ENCODE measurements at regions not wholly inside any gene's neighbourhood (a gene's known extent, or its start where the extent isn't known, plus 50 kb on each side); places are given as distances from the start of the nearest gene placed in this dataset.

DNA sequence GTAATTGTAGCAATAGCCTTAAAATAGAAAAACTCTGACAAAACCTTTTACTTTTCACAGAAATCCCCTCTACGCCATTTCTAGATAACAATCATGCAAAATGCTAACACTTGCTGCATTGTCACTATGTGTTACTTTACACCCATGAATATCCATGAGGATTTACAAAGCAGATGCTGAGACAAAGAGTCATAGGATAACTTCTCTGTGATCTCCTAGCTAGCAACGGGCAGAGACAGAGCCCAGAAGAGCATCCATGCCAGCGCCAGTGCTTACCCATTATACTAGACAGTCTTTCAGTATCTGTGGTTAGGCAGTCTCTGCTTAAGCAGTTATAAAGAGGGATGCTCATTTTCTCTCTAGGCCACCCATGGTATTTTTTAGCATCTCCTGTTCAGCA, 474.1 kb downstream of the CAAP1 start:
- H3K4me3 ChIP-seq (ENCODE audit: low read length in 2 of 2) = no peak overlapping the region
- no peaks in the 10 kb centered on the region for H3K36me3 ChIP-seq (ENCODE audit: control insufficient read depth in 1 of 2, insufficient read depth in 2 of 2, low read length in 1 of 2)
- intact Hi-C loops (cut with DNase I) = no loop called here
- 58 to 62% methylated on average over 3 of the region's 3 CpGs for WGBS, 2 donors
- no peaks in the 10 kb centered on the region for H3K27me3 ChIP-seq (ENCODE audit: control insufficient read depth in 1 of 2, insufficient read depth in 2 of 2, low read length in 1 of 2)
- H3K9me3 ChIP-seq (ENCODE audit: control insufficient read depth, low read length) = no peaks in the 10 kb centered on the region
- ATAC-seq (ENCODE audit: low FRiP score) = no peak
- no peak overlapping the region for H3K27ac ChIP-seq (ENCODE audit: low read depth in 1 of 2, low read length in 2 of 2)
- DNase-seq = no peak
- H3K4me1 ChIP-seq (ENCODE audit: control insufficient read depth in 1 of 2, insufficient read depth in 2 of 2, low read length in 2 of 2) = no peaks in the 10 kb centered on the region

DNA sequence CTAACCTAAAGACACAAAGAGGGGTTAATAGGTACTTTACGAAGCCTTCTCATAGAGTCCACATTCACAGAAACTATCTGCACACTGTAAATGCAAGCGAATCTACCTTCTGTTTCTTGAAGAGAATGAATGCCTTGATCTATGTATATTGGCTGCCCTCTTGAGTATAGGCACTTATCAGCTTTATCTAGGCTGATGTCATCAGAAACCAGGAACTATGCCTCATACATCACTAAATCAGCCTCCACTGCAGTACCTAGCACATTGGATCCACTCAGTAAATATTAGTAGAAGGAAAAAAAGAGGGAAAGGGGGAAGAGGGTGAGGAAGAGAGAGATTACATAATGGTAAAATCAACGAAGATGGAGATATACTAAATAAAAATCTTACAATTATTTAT, 477.1 kb downstream of the CAAP1 start:
- no peak overlapping the region for H3K27ac ChIP-seq (ENCODE audit: low read depth in 1 of 2, low read length in 2 of 2)
- no peaks in the 10 kb centered on the region for H3K4me1 ChIP-seq (ENCODE audit: control insufficient read depth in 1 of 2, insufficient read depth in 2 of 2, low read length in 2 of 2)
- no peaks in the 10 kb centered on the region for H3K36me3 ChIP-seq (ENCODE audit: control insufficient read depth in 1 of 2, insufficient read depth in 2 of 2, low read length in 1 of 2)
- no peaks in the 10 kb centered on the region for H3K27me3 ChIP-seq (ENCODE audit: control insufficient read depth in 1 of 2, insufficient read depth in 2 of 2, low read length in 1 of 2)
- 53 to 59% methylated on average over 3 of the region's 3 CpGs for WGBS, 2 donors
- no peaks in the 10 kb centered on the region for H3K9me3 ChIP-seq (ENCODE audit: control insufficient read depth, low read length)
- H3K4me3 ChIP-seq (ENCODE audit: low read length in 2 of 2) = no peak overlapping the region
- intact Hi-C loops (cut with DNase I) = no loop called here
- DNase-seq (no peak), ATAC-seq (ENCODE audit: low FRiP score) (no peak)

GRCh38 chr9:26413611-26414010, 479.0 kb downstream of the CAAP1 start:
- ATAC-seq (ENCODE audit: low FRiP score) (no peak), DNase-seq (no peak)
- H3K27ac ChIP-seq (ENCODE audit: low read depth in 1 of 2, low read length in 2 of 2) = no peak overlapping the region
- no peaks in the 10 kb centered on the region for H3K4me1 ChIP-seq (ENCODE audit: control insufficient read depth in 1 of 2, insufficient read depth in 2 of 2, low read length in 2 of 2)
- intact Hi-C loops (cut with DNase I) = no loop called here
- H3K4me3 ChIP-seq (ENCODE audit: low read length in 2 of 2) = no peak overlapping the region
- H3K27me3 ChIP-seq (ENCODE audit: control insufficient read depth in 1 of 2, insufficient read depth in 2 of 2, low read length in 1 of 2) = no peaks in the 10 kb centered on the region
- H3K9me3 ChIP-seq (ENCODE audit: control insufficient read depth, low read length) = no peaks in the 10 kb centered on the region
- 44 to 50% methylated on average over 4 of the region's 4 CpGs for WGBS, 2 donors
- no peaks in the 10 kb centered on the region for H3K36me3 ChIP-seq (ENCODE audit: control insufficient read depth in 1 of 2, insufficient read depth in 2 of 2, low read length in 1 of 2)

- WGBS, 2 donors = 54 to 56% methylated on average over 1 of the region's 1 CpG
- Histone ChIP-seq H3K4me1 (ENCODE audit: control insufficient read depth in 1 of 2, insufficient read depth in 2 of 2, low read length in 2 of 2) (no peaks in the 10 kb centered on the region), H3K27ac (ENCODE audit: low read depth in 1 of 2, low read length in 2 of 2) (no peak overlapping the region), H3K4me3 (ENCODE audit: low read length in 2 of 2) (no peak overlapping the region), H3K27me3 (ENCODE audit: control insufficient read depth in 1 of 2, insufficient read depth in 2 of 2, low read length in 1 of 2) (no peaks in the 10 kb centered on the region), H3K36me3 (ENCODE audit: control insufficient read depth in 1 of 2, insufficient read depth in 2 of 2, low read length in 1 of 2) (no peaks in the 10 kb centered on the region), H3K9me3 (ENCODE audit: control insufficient read depth, low read length) (no peaks in the 10 kb centered on the region)
- intact Hi-C loops (cut with DNase I) = no loop called here
- DNase-seq (no peak), ATAC-seq (ENCODE audit: low FRiP score) (no peak)
Observed at GRCh38 chr9:26412446-26412845, 480.2 kb downstream of the CAAP1 start.

DNA sequence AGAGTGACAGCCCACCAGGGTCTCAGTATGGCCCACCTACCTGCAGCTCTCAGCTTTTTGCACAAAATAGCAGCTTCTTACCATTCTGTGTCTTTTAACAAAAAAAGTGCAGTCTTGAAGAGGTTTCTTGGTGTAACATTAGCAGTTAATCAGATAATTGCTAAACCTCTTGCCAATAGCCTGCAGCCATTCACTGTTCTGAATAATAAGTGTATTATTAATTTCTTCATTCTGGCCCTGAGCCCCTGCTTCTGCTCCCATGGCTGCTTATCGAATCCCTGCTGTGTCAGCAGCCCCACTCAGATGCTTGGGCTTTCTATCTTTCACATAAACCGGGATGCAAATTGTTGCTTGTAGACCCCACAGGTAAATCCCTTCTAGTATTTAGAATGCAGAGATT, 485.9 kb downstream of the CAAP1 start:
- intact Hi-C loops (cut with DNase I) = no loop called here
- Histone ChIP-seq H3K4me3 (ENCODE audit: low read length in 2 of 2) (no peak overlapping the region), H3K27me3 (ENCODE audit: control insufficient read depth in 1 of 2, insufficient read depth in 2 of 2, low read length in 1 of 2) (no peaks in the 10 kb centered on the region), H3K36me3 (ENCODE audit: control insufficient read depth in 1 of 2, insufficient read depth in 2 of 2, low read length in 1 of 2) (no peaks in the 10 kb centered on the region), H3K9me3 (ENCODE audit: control insufficient read depth, low read length) (no peaks in the 10 kb centered on the region), H3K27ac (ENCODE audit: low read depth in 1 of 2, low read length in 2 of 2) (no peak overlapping the region), H3K4me1 (ENCODE audit: control insufficient read depth in 1 of 2, insufficient read depth in 2 of 2, low read length in 2 of 2) (no peaks in the 10 kb centered on the region)
- DNase-seq (no peak), ATAC-seq (ENCODE audit: low FRiP score) (no peak)
- 74 to 86% methylated on average over 2 of the region's 2 CpGs for WGBS, 2 donors

- 87 to 88% methylated on average over 4 of the region's 4 CpGs for WGBS, 2 donors
- Histone ChIP-seq H3K27me3 (ENCODE audit: control insufficient read depth in 1 of 2, insufficient read depth in 2 of 2, low read length in 1 of 2) (no peaks in the 10 kb centered on the region), H3K4me3 (ENCODE audit: low read length in 2 of 2) (no peak overlapping the region), H3K36me3 (ENCODE audit: control insufficient read depth in 1 of 2, insufficient read depth in 2 of 2, low read length in 1 of 2) (no peaks in the 10 kb centered on the region), H3K4me1 (ENCODE audit: control insufficient read depth in 1 of 2, insufficient read depth in 2 of 2, low read length in 2 of 2) (no peaks in the 10 kb centered on the region), H3K9me3 (ENCODE audit: control insufficient read depth, low read length) (no peaks in the 10 kb centered on the region), H3K27ac (ENCODE audit: low read depth in 1 of 2, low read length in 2 of 2) (no peak overlapping the region)
- ATAC-seq (ENCODE audit: low FRiP score) = no peak
- intact Hi-C loops (cut with DNase I) = no loop called here
- DNase-seq = no peak
Observed at GRCh38 chr9:26399556-26399955, 493.0 kb downstream of the CAAP1 start.

- ATAC-seq (ENCODE audit: low FRiP score) (peak; percentile 11), DNase-seq (no peak)
- Histone ChIP-seq H3K27me3 (ENCODE audit: control insufficient read depth in 1 of 2, insufficient read depth in 2 of 2, low read length in 1 of 2) (no peaks in the 10 kb centered on the region), H3K27ac (ENCODE audit: low read depth in 1 of 2, low read length in 2 of 2) (no peak overlapping the region), H3K4me1 (ENCODE audit: control insufficient read depth in 1 of 2, insufficient read depth in 2 of 2, low read length in 2 of 2) (no peaks in the 10 kb centered on the region), H3K4me3 (ENCODE audit: low read length in 2 of 2) (no peak overlapping the region), H3K9me3 (ENCODE audit: control insufficient read depth, low read length) (peaks cover 2% of the 10 kb centered on the region), H3K36me3 (ENCODE audit: control insufficient read depth in 1 of 2, insufficient read depth in 2 of 2, low read length in 1 of 2) (no peaks in the 10 kb centered on the region)
- intact Hi-C loops (cut with DNase I) = no loop called here
- 83 to 93% methylated on average over 1 of the region's 1 CpG for WGBS, 2 donors
Observed at GRCh38 chr9:26394025-26394424, 498.6 kb downstream of the CAAP1 start.

DNA sequence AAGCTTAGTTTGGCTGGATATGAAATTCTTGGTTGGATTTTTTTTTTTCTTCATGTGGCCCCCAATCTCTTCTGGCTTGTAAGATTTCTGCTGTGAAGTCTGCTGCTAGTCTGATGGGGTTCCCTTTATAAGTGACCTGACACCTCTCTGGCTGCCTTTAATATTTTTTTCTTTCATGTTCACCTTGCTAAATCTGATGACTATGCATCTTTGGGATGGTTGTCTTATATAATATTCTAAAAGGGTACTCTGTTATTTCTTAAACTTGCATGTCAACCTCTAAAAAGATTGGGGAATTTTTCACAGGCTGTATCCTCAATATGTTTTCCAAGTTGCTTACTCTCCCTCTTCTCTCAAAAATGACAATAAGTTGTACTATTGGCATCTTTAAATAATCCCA, 500.0 kb downstream of the CAAP1 start:
- Histone ChIP-seq H3K9me3 (ENCODE audit: control insufficient read depth, low read length) (peaks cover 3% of the 10 kb centered on the region), H3K4me1 (ENCODE audit: control insufficient read depth in 1 of 2, insufficient read depth in 2 of 2, low read length in 2 of 2) (no peaks in the 10 kb centered on the region), H3K4me3 (ENCODE audit: low read length in 2 of 2) (no peak overlapping the region), H3K36me3 (ENCODE audit: control insufficient read depth in 1 of 2, insufficient read depth in 2 of 2, low read length in 1 of 2) (no peaks in the 10 kb centered on the region), H3K27me3 (ENCODE audit: control insufficient read depth in 1 of 2, insufficient read depth in 2 of 2, low read length in 1 of 2) (no peaks in the 10 kb centered on the region), H3K27ac (ENCODE audit: low read depth in 1 of 2, low read length in 2 of 2) (no peak overlapping the region)
- no peak for DNase-seq
- no peak for ATAC-seq (ENCODE audit: low FRiP score)
- intact Hi-C loops (cut with DNase I) = no loop called here

- no peak overlapping the region for H3K4me3 ChIP-seq (ENCODE audit: low read length in 2 of 2)
- no peak overlapping the region for H3K27ac ChIP-seq (ENCODE audit: low read depth in 1 of 2, low read length in 2 of 2)
- no peak for DNase-seq
- H3K36me3 ChIP-seq (ENCODE audit: control insufficient read depth in 1 of 2, insufficient read depth in 2 of 2, low read length in 1 of 2) = no peaks in the 10 kb centered on the region
- H3K9me3 ChIP-seq (ENCODE audit: control insufficient read depth, low read length) = peaks cover 3% of the 10 kb centered on the region
- H3K4me1 ChIP-seq (ENCODE audit: control insufficient read depth in 1 of 2, insufficient read depth in 2 of 2, low read length in 2 of 2) = no peaks in the 10 kb centered on the region
- no peaks in the 10 kb centered on the region for H3K27me3 ChIP-seq (ENCODE audit: control insufficient read depth in 1 of 2, insufficient read depth in 2 of 2, low read length in 1 of 2)
- WGBS, 2 donors = 64 to 70% methylated on average over 4 of the region's 4 CpGs
- no peak for ATAC-seq (ENCODE audit: low FRiP score)
- intact Hi-C loops (cut with DNase I) = no loop called here
Observed at GRCh38 chr9:26391036-26391435, 501.6 kb downstream of the CAAP1 start.

Data from aorta (tissue), 5 donors.